ENCODE measurements at regions not wholly inside any gene's neighbourhood (a gene's known extent, or its start where the extent isn't known, plus 50 kb on each side); places are given as distances from the start of the nearest gene placed in this dataset.

- Histone ChIP-seq H3K27me3 (ENCODE audit: control insufficient read depth in 1 of 2, insufficient read depth in 2 of 2, low read length in 2 of 2) (no peaks in the 10 kb centered on the region), H3K4me3 (ENCODE audit: low read depth in 1 of 2, low read length in 2 of 2) (no peak overlapping the region), H3K4me1 (ENCODE audit: insufficient read depth, low read length) (no peaks in the 10 kb centered on the region), H3K36me3 (ENCODE audit: insufficient read depth, low read length) (no peaks in the 10 kb centered on the region), H3K9me3 (ENCODE audit: low read length) (no peaks in the 10 kb centered on the region), H3K9ac (ENCODE audit: low read length) (no peak overlapping the region), H3K27ac (ENCODE audit: low read depth, low read length) (no peak overlapping the region)
These were observed 135.2 kb upstream of the TSPAN5 start for GRCh38 chr4:98793658-98794057.

DNA sequence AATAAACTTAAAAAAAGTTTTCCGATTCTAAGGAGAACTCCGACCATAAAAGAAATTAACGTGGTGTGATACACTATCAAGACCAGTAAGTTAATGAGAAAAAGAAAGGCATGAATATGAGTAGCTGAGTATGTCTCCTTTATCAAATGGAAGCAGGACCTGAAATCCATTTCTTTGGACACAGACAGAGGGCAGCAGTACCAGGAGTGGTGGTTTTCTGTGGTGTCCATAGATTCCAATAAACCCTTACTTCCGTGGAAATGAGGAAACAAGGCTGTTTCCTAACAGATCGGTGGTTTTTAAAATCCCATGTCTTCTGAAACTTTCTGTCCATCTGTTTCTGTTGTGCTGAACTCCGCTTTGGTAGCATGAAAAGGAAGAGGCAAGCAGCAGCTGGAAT is 128.5 kb upstream of the TSPAN5 start:
- H3K36me3 ChIP-seq (ENCODE audit: insufficient read depth, low read length), result no peaks in the 10 kb centered on the region
- H3K27me3 ChIP-seq (ENCODE audit: control insufficient read depth in 1 of 2, insufficient read depth in 2 of 2, low read length in 2 of 2), result no peaks in the 10 kb centered on the region
- no peak overlapping the region for H3K27ac ChIP-seq (ENCODE audit: low read depth, low read length)
- no peak overlapping the region for H3K9ac ChIP-seq (ENCODE audit: low read length)
- no peaks in the 10 kb centered on the region for H3K9me3 ChIP-seq (ENCODE audit: low read length)
- no peaks in the 10 kb centered on the region for H3K4me1 ChIP-seq (ENCODE audit: insufficient read depth, low read length)
- H3K4me3 ChIP-seq (ENCODE audit: low read depth in 1 of 2, low read length in 2 of 2), result no peak overlapping the region

DNA sequence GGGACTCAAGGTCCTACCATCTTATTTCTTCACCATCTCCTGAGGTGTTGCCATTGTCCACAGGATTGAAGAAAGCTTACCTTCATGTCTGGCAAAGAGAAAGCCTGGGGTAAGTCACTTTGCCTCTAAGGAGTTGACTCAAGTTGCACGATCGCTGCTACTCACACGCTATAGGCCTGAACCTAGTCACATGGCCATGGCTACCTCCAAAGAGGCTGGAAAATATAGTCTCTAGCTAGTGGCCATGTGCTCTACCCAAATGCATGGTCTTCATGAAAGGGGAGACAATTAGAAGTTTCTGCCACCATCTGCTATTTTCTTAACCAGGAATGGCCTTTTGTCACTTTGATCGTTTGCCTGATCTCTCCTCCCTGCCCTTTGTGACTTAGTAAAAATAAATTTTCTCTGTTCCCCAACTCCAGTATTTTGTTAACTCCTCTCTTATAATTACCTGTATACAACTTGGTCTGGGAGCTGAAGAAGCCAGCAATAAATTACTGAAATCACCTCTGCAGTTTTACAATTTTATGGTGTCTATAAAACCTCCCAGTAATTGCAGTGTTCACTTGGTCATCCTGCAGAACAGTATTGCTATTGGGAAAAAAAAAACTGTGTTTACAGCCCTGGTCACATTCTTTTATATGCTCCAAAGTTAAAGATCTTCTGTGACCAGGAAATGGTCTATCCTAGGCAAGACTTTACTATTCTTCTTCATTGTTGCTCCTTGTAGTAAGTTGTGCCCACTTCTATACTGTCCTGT is 126.7 kb upstream of the TSPAN5 start:
- H3K27ac ChIP-seq (ENCODE audit: low read depth, low read length), result no peak overlapping the region

DNA sequence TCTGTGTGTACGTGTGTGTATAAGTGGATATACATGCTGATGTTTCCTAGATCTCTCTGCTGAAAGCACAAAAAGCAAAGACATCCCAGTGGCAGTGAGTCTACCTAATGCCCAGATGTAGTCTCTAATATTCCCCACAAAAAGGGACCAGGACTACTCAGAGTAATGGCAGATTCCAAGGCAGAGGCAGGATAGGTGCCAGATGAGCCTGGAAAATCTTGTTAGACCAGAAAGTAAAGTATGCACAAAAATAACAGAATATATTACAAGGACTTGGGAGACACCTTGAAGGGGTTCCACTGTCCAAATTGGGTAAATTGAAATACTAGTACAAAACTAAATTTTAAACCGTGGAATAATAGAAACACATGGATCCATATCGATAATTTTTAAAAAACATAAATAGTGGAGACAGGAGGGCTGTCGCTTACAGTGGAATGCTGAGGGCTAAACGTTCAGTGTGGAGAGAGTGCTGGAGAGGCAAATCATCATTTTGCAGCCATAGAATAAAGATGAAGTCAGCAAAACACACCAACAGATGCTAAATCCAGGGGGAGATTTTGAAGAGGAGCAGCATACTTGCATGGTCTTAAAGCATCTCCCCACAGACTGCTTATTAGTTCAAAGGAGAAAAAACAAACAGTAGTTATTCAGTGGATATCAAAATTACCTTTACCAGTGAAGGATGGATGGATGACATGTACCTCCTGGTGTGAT is 123.4 kb upstream of the TSPAN5 start:
- no peaks in the 10 kb centered on the region for H3K27me3 ChIP-seq (ENCODE audit: control insufficient read depth in 1 of 2, insufficient read depth in 2 of 2, low read length in 2 of 2)
- no peak overlapping the region for H3K9ac ChIP-seq (ENCODE audit: low read length)
- no peak overlapping the region for H3K4me3 ChIP-seq (ENCODE audit: low read depth in 1 of 2, low read length in 2 of 2)
- H3K27ac ChIP-seq (ENCODE audit: low read depth, low read length), result no peak overlapping the region
- peaks cover 5% of the 10 kb centered on the region for H3K4me1 ChIP-seq (ENCODE audit: insufficient read depth, low read length)
- H3K9me3 ChIP-seq (ENCODE audit: low read length), result no peaks in the 10 kb centered on the region
- H3K36me3 ChIP-seq (ENCODE audit: insufficient read depth, low read length), result no peaks in the 10 kb centered on the region

More for the DNA sequence above, 126.7 kb upstream of the TSPAN5 start:
- no peaks in the 10 kb centered on the region for H3K36me3 ChIP-seq (ENCODE audit: insufficient read depth, low read length)
- H3K4me3 ChIP-seq (ENCODE audit: low read depth in 1 of 2, low read length in 2 of 2), result no peak overlapping the region
- no peak overlapping the region for H3K9ac ChIP-seq (ENCODE audit: low read length)
- H3K9me3 ChIP-seq (ENCODE audit: low read length), result no peaks in the 10 kb centered on the region
- H3K4me1 ChIP-seq (ENCODE audit: insufficient read depth, low read length), result no peaks in the 10 kb centered on the region
- no peaks in the 10 kb centered on the region for H3K27me3 ChIP-seq (ENCODE audit: control insufficient read depth in 1 of 2, insufficient read depth in 2 of 2, low read length in 2 of 2)

DNA sequence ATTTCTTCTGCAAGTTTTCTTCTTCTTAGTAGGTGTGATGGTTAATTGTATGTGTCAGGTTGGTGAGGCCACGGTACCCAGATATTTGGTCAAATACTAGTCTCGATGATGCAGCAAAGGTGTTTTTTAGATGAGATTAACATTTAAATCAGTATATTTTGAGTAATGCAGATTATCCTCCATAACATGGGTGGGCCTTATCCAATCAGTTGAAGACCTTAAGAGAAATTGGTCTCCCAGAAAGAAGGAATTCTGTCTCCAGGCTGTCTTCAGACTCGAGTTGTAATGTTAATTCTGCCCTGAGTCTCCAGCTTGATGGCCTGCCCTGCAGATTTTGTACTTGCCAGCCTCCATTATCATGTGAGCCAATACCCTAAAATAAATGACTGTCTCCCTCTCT is 122.5 kb upstream of the TSPAN5 start:
- Histone ChIP-seq H3K36me3 (ENCODE audit: insufficient read depth, low read length) (no peaks in the 10 kb centered on the region), H3K4me3 (ENCODE audit: low read depth in 1 of 2, low read length in 2 of 2) (no peak overlapping the region), H3K4me1 (ENCODE audit: insufficient read depth, low read length) (peaks cover 5% of the 10 kb centered on the region), H3K9me3 (ENCODE audit: low read length) (no peaks in the 10 kb centered on the region), H3K27me3 (ENCODE audit: control insufficient read depth in 1 of 2, insufficient read depth in 2 of 2, low read length in 2 of 2) (no peaks in the 10 kb centered on the region), H3K27ac (ENCODE audit: low read depth, low read length) (no peak overlapping the region), H3K9ac (ENCODE audit: low read length) (no peak overlapping the region)

GRCh38 chr4:98779088-98779487 is 120.7 kb upstream of the TSPAN5 start:
- H3K27ac ChIP-seq (ENCODE audit: low read depth, low read length), result no peak overlapping the region

GRCh38 chr4:98778206-98778605 is 119.8 kb upstream of the TSPAN5 start:
- H3K4me1 ChIP-seq (ENCODE audit: insufficient read depth, low read length), result peaks cover 5% of the 10 kb centered on the region
- no peaks in the 10 kb centered on the region for H3K27me3 ChIP-seq (ENCODE audit: control insufficient read depth in 1 of 2, insufficient read depth in 2 of 2, low read length in 2 of 2)
- H3K9me3 ChIP-seq (ENCODE audit: low read length), result no peaks in the 10 kb centered on the region
- H3K36me3 ChIP-seq (ENCODE audit: insufficient read depth, low read length), result no peaks in the 10 kb centered on the region
- no peak overlapping the region for H3K4me3 ChIP-seq (ENCODE audit: low read depth in 1 of 2, low read length in 2 of 2)
- H3K27ac ChIP-seq (ENCODE audit: low read depth, low read length), result no peak overlapping the region
- H3K9ac ChIP-seq (ENCODE audit: low read length), result no peak overlapping the region

More at GRCh38 chr4:98779088-98779487, 120.7 kb upstream of the TSPAN5 start:
- Histone ChIP-seq H3K4me1 (ENCODE audit: insufficient read depth, low read length) (peaks cover 5% of the 10 kb centered on the region), H3K36me3 (ENCODE audit: insufficient read depth, low read length) (no peaks in the 10 kb centered on the region), H3K4me3 (ENCODE audit: low read depth in 1 of 2, low read length in 2 of 2) (no peak overlapping the region), H3K9me3 (ENCODE audit: low read length) (no peaks in the 10 kb centered on the region), H3K27me3 (ENCODE audit: control insufficient read depth in 1 of 2, insufficient read depth in 2 of 2, low read length in 2 of 2) (no peaks in the 10 kb centered on the region), H3K9ac (ENCODE audit: low read length) (no peak overlapping the region)

DNA sequence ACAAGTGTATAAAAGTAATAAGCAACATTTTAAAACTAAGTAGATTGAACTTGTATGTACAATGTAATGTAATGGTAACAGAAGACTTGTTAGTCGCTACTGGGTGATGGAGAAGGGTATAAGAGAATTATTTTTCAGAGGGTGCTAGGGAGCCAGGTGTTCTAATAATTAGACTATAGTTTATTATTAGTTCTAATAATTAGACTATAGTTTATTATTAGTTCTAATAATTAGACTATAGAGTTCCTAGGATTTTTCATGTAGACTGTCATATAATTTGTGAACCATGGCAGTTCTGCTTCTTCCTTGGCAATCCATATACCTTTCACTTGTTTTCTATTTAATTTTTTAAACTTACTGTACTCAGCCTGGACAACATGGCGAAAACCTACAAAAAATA is 117.3 kb upstream of the TSPAN5 start:
- Histone ChIP-seq H3K9me3 (ENCODE audit: low read length) (no peaks in the 10 kb centered on the region), H3K27me3 (ENCODE audit: control insufficient read depth in 1 of 2, insufficient read depth in 2 of 2, low read length in 2 of 2) (no peaks in the 10 kb centered on the region), H3K36me3 (ENCODE audit: insufficient read depth, low read length) (no peaks in the 10 kb centered on the region), H3K27ac (ENCODE audit: low read depth, low read length) (no peak overlapping the region), H3K4me3 (ENCODE audit: low read depth in 1 of 2, low read length in 2 of 2) (no peak overlapping the region), H3K9ac (ENCODE audit: low read length) (no peak overlapping the region), H3K4me1 (ENCODE audit: insufficient read depth, low read length) (peaks cover 5% of the 10 kb centered on the region)

GRCh38 chr4:98773638-98774037 is 115.2 kb upstream of the TSPAN5 start:
- Histone ChIP-seq H3K27ac (ENCODE audit: low read depth, low read length) (no peak overlapping the region), H3K36me3 (ENCODE audit: insufficient read depth, low read length) (no peaks in the 10 kb centered on the region), H3K4me1 (ENCODE audit: insufficient read depth, low read length) (no peaks in the 10 kb centered on the region), H3K9ac (ENCODE audit: low read length) (no peak overlapping the region), H3K27me3 (ENCODE audit: control insufficient read depth in 1 of 2, insufficient read depth in 2 of 2, low read length in 2 of 2) (no peaks in the 10 kb centered on the region), H3K9me3 (ENCODE audit: low read length) (no peaks in the 10 kb centered on the region), H3K4me3 (ENCODE audit: low read depth in 1 of 2, low read length in 2 of 2) (no peak overlapping the region)

DNA sequence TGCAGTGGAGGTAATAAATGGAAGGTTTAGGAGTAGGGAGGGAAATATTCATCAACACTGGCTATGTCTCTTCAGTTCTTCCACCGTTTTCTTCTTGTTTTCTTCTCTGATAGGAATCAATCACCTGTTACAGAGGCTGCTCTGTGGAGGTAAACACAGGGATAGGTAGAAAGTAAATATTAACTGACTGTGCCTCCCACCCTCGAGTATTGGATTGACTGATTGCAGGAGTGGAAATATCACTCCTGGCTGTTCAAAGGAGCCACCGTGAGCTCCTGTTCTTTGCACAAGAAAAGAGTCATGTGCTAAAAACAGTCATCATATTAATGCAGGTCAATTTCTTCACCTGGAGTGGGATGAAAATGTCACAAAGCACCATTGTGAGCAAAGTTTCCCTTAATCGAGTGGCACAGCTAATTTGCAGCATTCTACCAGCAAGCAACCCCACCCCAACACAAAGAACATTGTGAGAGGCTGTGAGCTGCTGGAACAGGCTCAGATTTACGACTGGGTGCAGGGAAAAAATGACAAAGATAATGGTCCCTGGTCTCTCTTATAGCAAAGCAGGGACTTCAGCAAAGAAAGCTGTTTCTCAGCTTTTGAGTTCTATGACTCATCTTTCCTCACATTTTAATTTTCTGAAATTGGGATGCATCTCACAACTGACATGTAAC is 113.7 kb upstream of the TSPAN5 start:
- no peaks in the 10 kb centered on the region for H3K9me3 ChIP-seq (ENCODE audit: low read length)
- H3K4me1 ChIP-seq (ENCODE audit: insufficient read depth, low read length), result no peaks in the 10 kb centered on the region
- H3K4me3 ChIP-seq (ENCODE audit: low read depth in 1 of 2, low read length in 2 of 2), result no peak overlapping the region
- H3K27ac ChIP-seq (ENCODE audit: low read depth, low read length), result no peak overlapping the region
- H3K36me3 ChIP-seq (ENCODE audit: insufficient read depth, low read length), result no peaks in the 10 kb centered on the region
- H3K9ac ChIP-seq (ENCODE audit: low read length), result no peak overlapping the region
- H3K27me3 ChIP-seq (ENCODE audit: control insufficient read depth in 1 of 2, insufficient read depth in 2 of 2, low read length in 2 of 2), result no peaks in the 10 kb centered on the region

- Histone ChIP-seq H3K4me3 (ENCODE audit: low read depth in 1 of 2, low read length in 2 of 2) (no peak overlapping the region), H3K27ac (ENCODE audit: low read depth, low read length) (no peak overlapping the region), H3K27me3 (ENCODE audit: control insufficient read depth in 1 of 2, insufficient read depth in 2 of 2, low read length in 2 of 2) (no peaks in the 10 kb centered on the region), H3K4me1 (ENCODE audit: insufficient read depth, low read length) (no peaks in the 10 kb centered on the region), H3K36me3 (ENCODE audit: insufficient read depth, low read length) (no peaks in the 10 kb centered on the region), H3K9ac (ENCODE audit: low read length) (no peak overlapping the region), H3K9me3 (ENCODE audit: low read length) (no peaks in the 10 kb centered on the region)
These were observed 107.4 kb upstream of the TSPAN5 start for GRCh38 chr4:98765771-98766170.

All from muscle layer of colon (tissue), 2 donors.